Ishikawa (cell line): ENCODE measurements at regions not wholly inside any gene's neighbourhood (a gene's known extent, or its start where the extent isn't known, plus 50 kb on each side); places are given as distances from the start of the nearest gene placed in this dataset.

ENCODE experiments used
- CEBPB ChIP-seq: IDR thresholded peaks from 2 replicates; pipeline ENCODE4 v1.6.1; 2012
- CREB1 ChIP-seq: IDR thresholded peaks from 2 replicates; pipeline ENCODE4 v1.6.1; 2012; ENCODE audit warnings: low read depth
- EGR1 ChIP-seq: IDR thresholded peaks from 2 replicates; pipeline ENCODE4 v1.6.1; 2012
- EP300 ChIP-seq: IDR thresholded peaks from 2 replicates; pipeline ENCODE4 v1.6.1; 2012; ENCODE audit warnings: borderline replicate concordance
- RAD21 ChIP-seq: IDR thresholded peaks from 2 replicates; pipeline ENCODE4 v1.6.1; 2012; ENCODE audit warnings: low read depth
- REST ChIP-seq: IDR thresholded peaks from 2 replicates; pipeline ENCODE4 v1.6.1; 2012; ENCODE audit warnings: low read depth, mild to moderate bottlenecking
- TEAD4 ChIP-seq: IDR thresholded peaks from 2 replicates; pipeline ENCODE4 v1.6.1; 2012
- YY1 ChIP-seq: IDR thresholded peaks from 2 replicates; pipeline ENCODE4 v1.6.1; 2012; ENCODE audit warnings: low read depth
- TF ChIP-seq, protein P1 (sequence below): IDR thresholded peaks from 2 replicates; pipeline ENCODE4 v1.6.1; 2012
- TF ChIP-seq, protein P2 (sequence below): IDR thresholded peaks from 2 replicates; pipeline ENCODE4 v1.6.1; 2012

- TF ChIP-seq EP300 (no peak), TEAD4 (no peak), RAD21 (no peak), CEBPB (no peak), YY1 (no peak), EGR1 (no peak), CREB1 (no peak), REST (no peak)
- TF ChIP-seq, protein P1, sequence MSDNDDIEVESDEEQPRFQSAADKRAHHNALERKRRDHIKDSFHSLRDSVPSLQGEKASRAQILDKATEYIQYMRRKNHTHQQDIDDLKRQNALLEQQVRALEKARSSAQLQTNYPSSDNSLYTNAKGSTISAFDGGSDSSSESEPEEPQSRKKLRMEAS = no peak
- TF ChIP-seq, protein P2, sequence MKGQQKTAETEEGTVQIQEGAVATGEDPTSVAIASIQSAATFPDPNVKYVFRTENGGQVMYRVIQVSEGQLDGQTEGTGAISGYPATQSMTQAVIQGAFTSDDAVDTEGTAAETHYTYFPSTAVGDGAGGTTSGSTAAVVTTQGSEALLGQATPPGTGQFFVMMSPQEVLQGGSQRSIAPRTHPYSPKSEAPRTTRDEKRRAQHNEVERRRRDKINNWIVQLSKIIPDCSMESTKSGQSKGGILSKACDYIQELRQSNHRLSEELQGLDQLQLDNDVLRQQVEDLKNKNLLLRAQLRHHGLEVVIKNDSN = no peak
These were observed 245.5 kb downstream of the BRD1 start for GRCh38 chr22:49582181-49582580.
